PC-3 (cell line): ENCODE measurements at regions not wholly inside any gene's neighbourhood (a gene's known extent, or its start where the extent isn't known, plus 50 kb on each side); places are given as distances from the start of the nearest gene placed in this dataset.
"Not testable (repeated sequence)": the region's sequence is repeated elsewhere in the genome, so short reads cannot be mapped to it uniquely, and the experiment has no call there.

Experiments used
- ATAC-seq: fragments of 200-7000 bp; cut with Tn5 transposase; 2 replicates; pipeline ENCODE4 v1.9.1; 2020; ENCODE audit warnings: mild to moderate bottlenecking, moderate library complexity
- BruUV-seq: library from RNA; stranded (reverse); fragments of 400-500 nt; replicated peaks from 2 replicates; lab custom pipeline; 2021; lab: Mats Ljungman, UMichigan
- CTCF ChIA-PET: fragments of 300-600 bp; sonication (Branson Sonifier 250); formaldehyde crosslinking; loops from one replicate; lab custom pipeline; 2022; ENCODE audit warnings: antibody characterized with exemption; lab: Charles Lee
- POLR2A ChIA-PET: fragments of 300-600 bp; sonication (Branson Sonifier 250); formaldehyde crosslinking; loops from one replicate; lab custom pipeline; 2022; ENCODE audit warnings: antibody characterized with exemption; ENCODE audit not compliant: unreplicated experiment; lab: Charles Lee
- DNase-seq: peaks from one replicate; pipeline ENCODE4 v3.0.0-alpha.2; 2015
- H2AFZ ChIP-seq: fragments of 300-600 bp; sonication (generic); 2 replicates; pipeline ENCODE4 v1.6.0; 2016; ENCODE audit warnings: antibody characterized with exemption, low read length
- H3F3A ChIP-seq: fragments of 300-600 bp; sonication (generic); one replicate; pipeline ENCODE4 v1.6.0; 2017; ENCODE audit warnings: antibody characterized with exemption, low read length, control low read depth, mild to moderate bottlenecking; ENCODE audit not compliant: unreplicated experiment
- H3K27ac ChIP-seq: fragments of 300-600 bp; sonication (generic); 2 replicates; pipeline ENCODE4 v1.5.1; 2016; ENCODE audit warnings: mild to moderate bottlenecking, low read length
- H3K27me3 ChIP-seq: fragments of 300-600 bp; sonication (generic); 2 replicates; pipeline ENCODE4 v1.6.1; 2016; ENCODE audit warnings: low read length, mixed read lengths
- H3K36me3 ChIP-seq: fragments of 300-600 bp; sonication (generic); 2 replicates; pipeline ENCODE4 v1.6.1; 2016; ENCODE audit warnings: low read depth, mixed run types, low read length, mixed read lengths
- H3K4me1 ChIP-seq: fragments of 300-600 bp; sonication (generic); 2 replicates; pipeline ENCODE4 v1.5.1; 2016; ENCODE audit warnings: low read length; ENCODE audit not compliant: insufficient read depth
- H3K4me2 ChIP-seq: fragments of 300-600 bp; sonication (generic); 2 replicates; pipeline ENCODE4 v1.6.0; 2016; ENCODE audit warnings: low read length
- H3K4me3 ChIP-seq: fragments of 300-600 bp; sonication (generic); 2 replicates; pipeline ENCODE4 v1.5.1; 2016; ENCODE audit warnings: mild to moderate bottlenecking, low read length, mixed read lengths
- H3K79me2 ChIP-seq: fragments of 300-600 bp; sonication (generic); 2 replicates; pipeline ENCODE4 v1.6.1; 2017; ENCODE audit warnings: low read length, mixed read lengths
- H3K9ac ChIP-seq: fragments of 300-600 bp; sonication (generic); 2 replicates; pipeline ENCODE4 v1.6.0; 2016; ENCODE audit warnings: mild to moderate bottlenecking, low read length
- H3K9me2 ChIP-seq: fragments of 300-600 bp; sonication (generic); replicated peaks from 2 replicates; pipeline ENCODE4 v1.6.1; 2016; ENCODE audit warnings: mixed run types, low read length, mixed read lengths
- H3K9me3 ChIP-seq: fragments of 300-600 bp; sonication (generic); 2 replicates; pipeline ENCODE4 v1.6.1; 2016; ENCODE audit warnings: low read length, mixed read lengths
- H4K20me1 ChIP-seq: fragments of 300-600 bp; sonication (generic); 2 replicates; pipeline ENCODE4 v1.6.1; 2016; ENCODE audit warnings: low read length, mixed read lengths
- CTCF ChIP-seq: fragments of 300-600 bp; sonication (generic); conservative IDR thresholded peaks from 2 replicates; pipeline ENCODE4 v1.5.1; 2017; ENCODE audit warnings: antibody characterized with exemption, low read depth, mild to moderate bottlenecking, low read length
- EZH2 ChIP-seq: fragments of 300-600 bp; sonication (generic); IDR thresholded peaks from one replicate; pipeline ENCODE4 v1.6.1; 2017; ENCODE audit warnings: antibody characterized with exemption, mild to moderate bottlenecking, low read length; ENCODE audit not compliant: unreplicated experiment
- EZH2phosphoT487 ChIP-seq: fragments of 300-600 bp; sonication (generic); IDR thresholded peaks from 2 replicates; pipeline ENCODE4 v1.6.1; 2018; ENCODE audit warnings: mild to moderate bottlenecking, antibody characterized with exemption, low read length, borderline replicate concordance
- intact Hi-C: fragments of 100-400 bp; cut with micrococcal nuclease; formaldehyde crosslinking; loops from 2 replicates; pipeline ENCODE4 v1.9.0; 2023

DNA sequence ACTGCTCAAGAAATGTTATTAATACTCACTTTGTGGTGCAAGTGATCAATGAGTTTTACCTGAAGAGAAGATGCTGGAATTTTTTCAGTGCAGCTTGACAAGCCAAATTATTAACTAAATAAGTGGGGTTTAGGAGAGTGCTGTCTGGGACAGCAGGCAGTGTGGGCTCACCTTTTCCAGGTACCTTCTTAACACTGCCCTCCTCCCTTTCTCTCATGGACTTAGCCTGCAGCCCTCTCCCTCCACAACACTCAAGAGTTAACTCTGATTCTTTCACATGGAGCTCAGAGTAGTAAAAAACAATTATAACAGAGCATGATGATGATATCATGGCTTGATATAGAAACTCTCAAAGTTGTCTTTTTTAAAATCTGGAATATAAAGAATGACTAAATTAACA is 404.8 kb upstream of the SLC30A5 start:
- Histone ChIP-seq H3K79me2 (no peaks in the 10 kb centered on the region), H3K9ac (no peak overlapping the region), H2AFZ (no peak overlapping the region), H3F3A (no peaks in the 10 kb centered on the region), H3K4me1 (no peaks in the 10 kb centered on the region), H3K4me3 (no peak overlapping the region), H3K9me3 (no peaks in the 10 kb centered on the region), H3K36me3 (no peaks in the 10 kb centered on the region), H4K20me1 (no peaks in the 10 kb centered on the region), H3K27ac (no peak overlapping the region), H3K9me2 (no peaks in the 10 kb centered on the region), H3K27me3 (no peaks in the 10 kb centered on the region), H3K4me2 (no peak overlapping the region)
- DNase-seq, result no peak
- no peak for ATAC-seq
- TF ChIP-seq EZH2, result no peak
- TF ChIP-seq CTCF, result no peak
- no peak for TF ChIP-seq EZH2phosphoT487
- no TSS peak for BruUV-seq
- ChIA-PET POLR2A (no interaction called here), CTCF (no interaction called here)
- intact Hi-C loops, result no loop called here

DNA sequence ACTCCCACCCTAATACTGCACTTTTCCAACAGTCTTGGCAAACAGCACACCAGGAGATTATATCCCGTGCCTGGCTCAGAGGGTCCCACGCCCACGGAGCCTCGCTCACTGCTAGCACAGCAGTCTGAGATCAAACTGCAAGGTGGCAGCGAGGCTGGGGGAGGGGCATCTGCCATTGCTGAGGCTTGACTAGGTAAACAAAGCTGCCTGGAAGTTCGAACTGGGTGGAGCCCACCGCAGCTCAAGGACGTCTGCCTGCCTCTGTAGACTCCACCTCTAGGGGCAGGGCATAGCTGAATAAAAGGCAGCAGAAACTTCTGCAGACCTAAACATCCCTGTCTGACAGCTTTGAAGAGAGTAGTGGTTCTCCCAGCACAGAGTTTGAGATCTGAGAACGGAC is 401.9 kb upstream of the SLC30A5 start:
- POLR2A ChIA-PET, H3K9me2 ChIP-seq, H3K27ac ChIP-seq, BruUV-seq, ATAC-seq, CTCF ChIA-PET, H3K4me1 ChIP-seq, H3K9ac ChIP-seq, H3K27me3 ChIP-seq, H2AFZ ChIP-seq, H3K4me3 ChIP-seq, H3K36me3 ChIP-seq, H3K4me2 ChIP-seq, intact Hi-C loops, H3K9me3 ChIP-seq, DNase-seq, H3F3A ChIP-seq, H3K79me2 ChIP-seq, H4K20me1 ChIP-seq: not testable (repeated sequence)

DNA sequence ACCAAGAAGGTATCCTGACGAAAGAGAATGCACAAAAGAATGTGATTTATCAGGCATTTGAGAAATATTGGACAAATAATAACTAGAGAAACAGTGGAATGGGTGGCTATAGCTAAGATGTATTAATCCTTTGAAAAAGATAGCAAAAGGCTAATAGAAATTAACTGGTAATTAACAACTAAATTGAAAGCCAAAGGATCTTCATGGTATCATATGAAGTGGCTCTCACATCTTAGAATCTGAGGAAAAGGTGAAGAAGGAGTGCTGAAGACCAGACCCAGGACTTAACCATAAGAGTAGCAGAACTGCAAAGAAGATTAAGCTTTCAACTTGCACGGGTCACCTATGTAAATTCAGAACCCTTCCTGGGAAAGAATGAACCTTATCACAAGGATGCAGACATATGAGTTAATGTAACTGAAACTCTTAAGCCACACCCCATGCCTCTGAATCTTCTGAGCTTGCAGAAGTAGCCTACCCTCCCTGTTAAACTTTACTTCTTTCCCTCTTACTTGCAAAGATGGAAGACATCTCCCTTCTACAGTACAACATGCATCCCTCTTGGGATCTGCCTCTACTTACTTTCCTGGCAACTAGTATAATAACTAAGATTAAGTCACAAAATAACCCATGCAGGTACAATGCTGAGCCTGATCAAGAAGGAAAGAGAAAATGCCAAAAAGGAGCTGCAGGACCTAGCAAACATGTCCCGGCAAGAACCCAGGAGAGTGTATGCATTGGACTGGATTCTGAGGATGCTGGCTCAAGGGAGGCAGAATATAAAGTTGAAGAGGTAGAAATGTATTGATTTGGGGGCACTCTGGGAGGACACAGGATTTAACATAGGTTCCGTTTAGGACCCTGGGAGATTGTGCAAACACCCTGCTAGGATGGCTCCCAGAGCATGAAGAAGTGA is 395.5 kb upstream of the SLC30A5 start:
- CTCF ChIA-PET, result no interaction called here
- POLR2A ChIA-PET, result no interaction called here

More for the DNA sequence above, 395.5 kb upstream of the SLC30A5 start:
- Histone ChIP-seq H3K36me3 (no peaks in the 10 kb centered on the region), H2AFZ (no peak overlapping the region), H4K20me1 (no peaks in the 10 kb centered on the region), H3K79me2 (no peaks in the 10 kb centered on the region), H3K4me2 (no peak overlapping the region), H3K4me3 (no peak overlapping the region), H3K27me3 (no peaks in the 10 kb centered on the region), H3F3A (no peaks in the 10 kb centered on the region), H3K9ac (no peak overlapping the region), H3K9me3 (no peaks in the 10 kb centered on the region), H3K4me1 (no peaks in the 10 kb centered on the region), H3K9me2 (no peaks in the 10 kb centered on the region), H3K27ac (no peak overlapping the region)
- intact Hi-C loops, result no loop called here
- ATAC-seq (no peak), DNase-seq (no peak)
- TF ChIP-seq CTCF, result no peak
- TF ChIP-seq EZH2, result no peak
- no peak for TF ChIP-seq EZH2phosphoT487
- BruUV-seq, result no TSS peak
